Thyroid gland (tissue), 4 donors: ENCODE measurements at regions not wholly inside any gene's neighbourhood (a gene's known extent, or its start where the extent isn't known, plus 50 kb on each side); places are given as distances from the start of the nearest gene placed in this dataset.

Experiments used
- POLR2A ChIP-seq, 2 donors: fragments of 450-650 bp; IDR thresholded peaks; one replicate each; pipeline ENCODE4 v1.6.1; 2017; ENCODE audit warnings: antibody characterized with exemption in 2 of 2, mild to moderate bottlenecking in 2 of 2, moderate library complexity in 1 of 2
- TF ChIP-seq, protein P1 (sequence below), 6 experiments: fragments of 200-600 bp in 3 of 6; fragments of 450-650 bp in 3 of 6; sonication (generic) in 3 of 6; IDR thresholded peaks; one replicate each; pipeline ENCODE4 v1.5.1; 2016 to 2019; ENCODE audit warnings: antibody characterized with exemption in 6 of 6, mild to moderate bottlenecking in 2 of 6, inconsistent platforms in 1 of 6, moderate library complexity in 1 of 6

DNA sequence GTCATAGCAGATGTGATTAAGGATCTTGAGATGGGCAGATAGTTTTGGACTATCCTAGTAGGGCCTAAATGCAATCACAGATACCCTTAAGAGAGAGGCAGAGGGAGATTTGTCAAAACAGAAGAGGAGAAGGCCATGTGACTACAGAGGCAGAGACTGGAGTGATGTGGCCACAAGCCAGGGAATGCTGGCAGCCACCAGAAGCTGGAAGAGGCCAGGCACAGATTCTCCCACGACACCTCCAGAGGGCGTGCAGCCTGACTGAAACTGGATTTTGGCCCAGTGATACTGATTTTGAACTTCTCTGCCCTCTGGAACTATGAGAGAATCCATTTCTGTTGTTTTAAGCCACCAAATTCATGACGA is 52.1 kb upstream of the EPS8L3 start:
- TF ChIP-seq, protein P1, sequence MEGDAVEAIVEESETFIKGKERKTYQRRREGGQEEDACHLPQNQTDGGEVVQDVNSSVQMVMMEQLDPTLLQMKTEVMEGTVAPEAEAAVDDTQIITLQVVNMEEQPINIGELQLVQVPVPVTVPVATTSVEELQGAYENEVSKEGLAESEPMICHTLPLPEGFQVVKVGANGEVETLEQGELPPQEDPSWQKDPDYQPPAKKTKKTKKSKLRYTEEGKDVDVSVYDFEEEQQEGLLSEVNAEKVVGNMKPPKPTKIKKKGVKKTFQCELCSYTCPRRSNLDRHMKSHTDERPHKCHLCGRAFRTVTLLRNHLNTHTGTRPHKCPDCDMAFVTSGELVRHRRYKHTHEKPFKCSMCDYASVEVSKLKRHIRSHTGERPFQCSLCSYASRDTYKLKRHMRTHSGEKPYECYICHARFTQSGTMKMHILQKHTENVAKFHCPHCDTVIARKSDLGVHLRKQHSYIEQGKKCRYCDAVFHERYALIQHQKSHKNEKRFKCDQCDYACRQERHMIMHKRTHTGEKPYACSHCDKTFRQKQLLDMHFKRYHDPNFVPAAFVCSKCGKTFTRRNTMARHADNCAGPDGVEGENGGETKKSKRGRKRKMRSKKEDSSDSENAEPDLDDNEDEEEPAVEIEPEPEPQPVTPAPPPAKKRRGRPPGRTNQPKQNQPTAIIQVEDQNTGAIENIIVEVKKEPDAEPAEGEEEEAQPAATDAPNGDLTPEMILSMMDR (IDR thresholded peaks at IDR 0.05) = no peak
- no peak for TF ChIP-seq POLR2A (IDR thresholded peaks at IDR 0.05)
